Ectodermal cell (in vitro differentiated cells): ENCODE measurements at regions not wholly inside any gene's neighbourhood (a gene's known extent, or its start where the extent isn't known, plus 50 kb on each side); places are given as distances from the start of the nearest gene placed in this dataset.

ENCODE experiments used
- H3K27ac ChIP-seq: 2 replicates; pipeline ENCODE4 v1.7.0; 2013; ENCODE audit warnings: mild to moderate bottlenecking, low read depth, low read length; ENCODE audit not compliant: insufficient read depth, poor library complexity, severe bottlenecking
- H3K27me3 ChIP-seq: 2 replicates; pipeline ENCODE4 v1.7.0; 2013; ENCODE audit warnings: mild to moderate bottlenecking, low read length; ENCODE audit not compliant: insufficient read depth, control insufficient read depth, poor library complexity, severe bottlenecking
- H3K36me3 ChIP-seq: one replicate; pipeline ENCODE4 v1.7.0; 2013; ENCODE audit warnings: low read length; ENCODE audit not compliant: control insufficient read depth, insufficient read depth
- H3K4me1 ChIP-seq: one replicate; pipeline ENCODE4 v1.7.0; 2013; ENCODE audit warnings: low read length; ENCODE audit not compliant: control insufficient read depth, insufficient read depth
- H3K4me3 ChIP-seq: 2 replicates; pipeline ENCODE4 v1.7.0; 2013; ENCODE audit warnings: low read depth, low read length, control low read depth; ENCODE audit not compliant: insufficient read depth
- H3K9me3 ChIP-seq: 2 replicates; pipeline ENCODE4 v1.7.0; 2013; ENCODE audit warnings: mild to moderate bottlenecking, low read length, moderate library complexity; ENCODE audit not compliant: control insufficient read depth
- WGBS, 2 experiments: methylation state at CpG; one replicate each; pipeline ENCODE4 v1.1.7; 2013; ENCODE audit warnings: missing lambda C conversion rate in 2 of 2; 5-methylcytosine and 5-hydroxymethylcytosine counted together

DNA sequence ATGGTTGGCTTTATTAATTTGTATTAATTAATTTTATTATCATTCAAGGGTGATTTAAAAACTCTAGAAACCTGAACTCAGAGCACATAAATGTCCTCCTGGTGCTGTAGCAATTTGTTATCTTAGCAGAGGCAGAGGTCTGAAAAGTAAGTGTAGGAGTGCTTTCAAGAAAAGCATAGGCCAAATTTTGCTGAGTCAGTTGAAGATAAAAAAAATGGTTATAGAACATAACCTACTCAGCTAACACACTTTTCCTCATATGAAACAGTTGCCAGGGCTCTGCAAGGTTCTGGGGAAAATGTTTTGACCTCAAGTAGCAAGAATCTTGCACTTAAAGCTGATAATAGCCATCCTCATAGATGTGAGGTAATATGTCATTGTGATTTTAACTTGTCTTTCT is 53.5 kb upstream of the CHODL start:
- Histone ChIP-seq H3K4me3 (no peak overlapping the region), H3K36me3 (no peaks in the 10 kb centered on the region), H3K9me3 (no peaks in the 10 kb centered on the region), H3K27me3 (no peaks in the 10 kb centered on the region), H3K4me1 (no peaks in the 10 kb centered on the region), H3K27ac (no peak overlapping the region)

DNA sequence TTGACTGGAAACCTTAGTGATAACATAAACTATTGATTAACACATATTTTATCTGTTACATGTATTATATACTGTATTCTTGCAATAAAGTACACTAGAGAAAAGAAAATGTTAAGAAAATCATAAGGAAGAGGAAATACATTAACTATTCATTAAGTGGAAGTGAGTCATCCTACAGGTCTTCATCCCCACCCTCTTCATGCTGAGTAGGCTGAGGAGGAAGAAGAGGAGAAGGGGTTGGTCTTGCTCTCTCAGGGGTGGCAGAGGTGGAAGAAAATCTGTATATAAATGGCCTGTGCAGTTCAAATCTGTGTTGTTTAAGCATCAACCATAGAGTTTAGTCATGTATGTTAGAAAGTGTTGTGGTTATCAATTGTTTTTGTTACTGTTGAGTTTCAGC is 66.1 kb upstream of the CHODL start:
- no peaks in the 10 kb centered on the region for H3K9me3 ChIP-seq
- no peak overlapping the region for H3K4me3 ChIP-seq
- H3K36me3 ChIP-seq, result no peaks in the 10 kb centered on the region
- H3K27ac ChIP-seq, result no peak overlapping the region
- H3K27me3 ChIP-seq, result no peaks in the 10 kb centered on the region
- H3K4me1 ChIP-seq, result no peaks in the 10 kb centered on the region

DNA sequence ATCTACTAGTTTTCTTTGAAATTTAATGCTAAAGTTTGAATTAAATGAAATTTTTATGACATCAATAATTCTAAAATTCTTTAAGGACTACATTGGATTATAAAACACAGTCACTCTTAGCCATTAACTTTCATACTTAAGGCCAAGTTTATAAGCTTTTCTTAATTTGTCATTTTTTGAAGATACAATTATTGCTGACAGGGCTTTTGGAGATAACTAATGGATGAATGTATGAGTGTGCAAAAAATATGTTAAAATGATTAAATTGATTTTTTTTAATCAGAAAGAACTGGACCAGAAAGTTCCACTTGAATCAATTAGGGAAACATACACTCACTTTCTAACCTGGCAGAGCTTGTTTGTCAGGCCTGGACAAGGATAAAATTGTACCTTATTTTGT is 70.3 kb upstream of the CHODL start:
- Histone ChIP-seq H3K27ac (no peak overlapping the region), H3K4me1 (no peaks in the 10 kb centered on the region), H3K4me3 (no peak overlapping the region), H3K9me3 (no peaks in the 10 kb centered on the region), H3K36me3 (no peaks in the 10 kb centered on the region), H3K27me3 (no peaks in the 10 kb centered on the region)

DNA sequence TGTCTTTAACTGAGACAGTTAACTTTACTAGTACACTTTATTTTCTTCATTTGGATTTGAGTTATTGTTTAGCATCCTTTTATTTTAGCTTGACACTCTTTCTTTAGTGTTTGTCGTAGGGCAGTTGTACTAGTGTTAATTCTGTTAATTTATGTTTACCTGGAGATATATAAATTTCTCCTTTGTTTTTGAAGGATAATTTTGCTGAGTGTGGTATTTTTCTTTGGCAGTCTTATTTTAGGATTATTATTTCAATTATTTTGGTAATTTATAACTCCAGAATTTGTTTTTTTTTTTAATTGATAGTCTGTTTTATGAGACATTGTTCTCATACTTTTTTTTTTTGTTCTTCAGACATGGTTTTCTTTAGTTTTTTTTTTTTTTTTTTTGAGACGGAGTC is 73.8 kb upstream of the CHODL start:
- H3K36me3 ChIP-seq, result no peaks in the 10 kb centered on the region
- no peaks in the 10 kb centered on the region for H3K9me3 ChIP-seq
- H3K27ac ChIP-seq, result no peak overlapping the region
- H3K27me3 ChIP-seq, result no peaks in the 10 kb centered on the region
- H3K4me3 ChIP-seq, result no peak overlapping the region
- no peaks in the 10 kb centered on the region for H3K4me1 ChIP-seq
- 92% methylated on average over 1 of the region's 2 CpGs; no CpG with 5 or more reads in 1 of the 2 experiments for WGBS, 2 experiments

DNA sequence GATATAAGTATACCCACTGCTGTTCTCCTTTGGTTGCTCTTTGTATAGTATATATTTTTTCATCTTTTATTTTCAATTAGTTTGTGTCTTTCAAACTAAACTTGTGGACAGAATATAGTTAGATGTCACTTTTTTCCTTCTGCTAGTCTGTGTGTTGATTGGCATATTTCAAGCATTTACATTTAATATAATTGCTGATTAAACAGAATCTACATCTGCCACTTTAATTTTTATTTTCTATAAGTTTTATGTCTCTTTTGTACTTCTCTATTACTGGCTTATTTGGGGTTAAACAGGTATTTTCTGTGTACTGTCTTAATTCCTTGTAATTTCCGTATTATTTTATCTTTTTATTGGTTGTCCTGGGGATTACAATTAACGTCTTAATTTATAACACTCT is 74.4 kb upstream of the CHODL start:
- no peaks in the 10 kb centered on the region for H3K9me3 ChIP-seq
- H3K27ac ChIP-seq, result no peak overlapping the region
- WGBS, 2 experiments, result 100% methylated on average over 1 to 2 of the region's 2 CpGs
- H3K4me1 ChIP-seq, result no peaks in the 10 kb centered on the region
- no peaks in the 10 kb centered on the region for H3K36me3 ChIP-seq
- no peak overlapping the region for H3K4me3 ChIP-seq
- no peaks in the 10 kb centered on the region for H3K27me3 ChIP-seq

DNA sequence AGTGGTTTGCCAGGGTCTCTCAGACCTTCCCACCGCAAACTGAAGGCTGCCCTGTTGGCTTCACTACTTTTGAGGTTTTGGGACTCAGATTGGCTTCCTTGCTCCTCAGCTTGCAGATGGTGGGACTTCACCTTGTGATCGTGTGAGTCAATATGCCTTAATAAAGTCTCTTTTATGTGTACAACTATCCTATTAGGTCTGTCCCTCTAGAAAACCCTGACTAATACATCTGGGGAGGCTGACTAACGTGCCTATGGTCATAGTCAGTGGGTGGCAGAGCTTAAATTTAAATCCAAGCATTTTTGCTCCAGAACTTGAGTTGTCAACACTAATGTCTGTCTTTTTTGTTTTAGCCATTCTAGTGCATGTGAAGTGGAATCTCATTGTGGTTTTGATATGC is 76.5 kb upstream of the CHODL start:
- no peaks in the 10 kb centered on the region for H3K4me1 ChIP-seq
- H3K36me3 ChIP-seq, result no peaks in the 10 kb centered on the region
- H3K27me3 ChIP-seq, result no peaks in the 10 kb centered on the region
- no peak overlapping the region for H3K27ac ChIP-seq
- no peaks in the 10 kb centered on the region for H3K9me3 ChIP-seq
- H3K4me3 ChIP-seq, result no peak overlapping the region
- 93 to 97% methylated on average over 3 of the region's 3 CpGs for WGBS, 2 experiments

DNA sequence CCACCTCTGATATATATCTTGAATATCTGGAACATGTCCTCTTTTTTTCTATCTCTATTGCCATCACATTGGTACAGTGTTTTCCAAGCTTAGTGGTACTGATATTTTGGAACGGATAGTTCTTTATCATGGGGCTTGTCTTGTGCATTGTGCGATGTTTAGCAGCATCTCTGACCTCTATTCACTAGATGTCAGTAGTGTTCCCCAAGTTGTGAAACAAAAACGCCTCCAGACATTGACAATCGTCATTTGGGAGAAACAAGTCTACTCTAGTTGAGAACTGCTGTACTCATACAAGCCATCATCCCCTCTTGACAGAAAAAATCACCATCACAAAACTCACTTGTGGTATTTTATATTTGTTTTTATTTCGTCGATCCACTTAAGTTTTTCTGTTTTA is 79.7 kb upstream of the CHODL start:
- no peak overlapping the region for H3K27ac ChIP-seq
- H3K4me1 ChIP-seq, result no peaks in the 10 kb centered on the region
- H3K36me3 ChIP-seq, result no peaks in the 10 kb centered on the region
- no peaks in the 10 kb centered on the region for H3K9me3 ChIP-seq
- no peaks in the 10 kb centered on the region for H3K27me3 ChIP-seq
- no peak overlapping the region for H3K4me3 ChIP-seq
- 87 to 91% methylated on average over 4 of the region's 6 CpGs for WGBS, 2 experiments

DNA sequence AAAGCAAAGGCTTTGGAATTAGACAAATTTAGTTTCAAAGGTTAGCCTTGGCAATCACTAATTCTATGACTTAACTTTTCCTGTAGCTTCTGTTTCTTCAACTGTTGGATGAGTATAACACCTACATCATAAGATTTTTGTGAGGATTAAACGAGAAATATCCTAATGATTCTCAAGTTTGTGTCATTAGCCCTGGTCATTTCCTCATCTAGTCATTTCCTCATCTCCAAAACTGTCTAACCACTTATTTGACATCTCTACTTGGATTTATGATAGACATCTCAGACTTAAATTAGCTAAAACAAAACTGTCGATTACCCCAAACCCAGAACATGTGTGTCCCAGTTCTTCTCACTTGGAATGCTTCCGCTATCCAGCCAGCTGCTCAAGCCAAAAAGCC is 80.2 kb upstream of the CHODL start:
- H3K4me1 ChIP-seq, result no peaks in the 10 kb centered on the region
- H3K36me3 ChIP-seq, result no peaks in the 10 kb centered on the region
- H3K4me3 ChIP-seq, result no peak overlapping the region
- no peak overlapping the region for H3K27ac ChIP-seq
- no peaks in the 10 kb centered on the region for H3K27me3 ChIP-seq
- no peaks in the 10 kb centered on the region for H3K9me3 ChIP-seq
- whole genome bisulfite sequencing, 2 experiments, result 97% methylated on average over 3 of the region's 3 CpGs

DNA sequence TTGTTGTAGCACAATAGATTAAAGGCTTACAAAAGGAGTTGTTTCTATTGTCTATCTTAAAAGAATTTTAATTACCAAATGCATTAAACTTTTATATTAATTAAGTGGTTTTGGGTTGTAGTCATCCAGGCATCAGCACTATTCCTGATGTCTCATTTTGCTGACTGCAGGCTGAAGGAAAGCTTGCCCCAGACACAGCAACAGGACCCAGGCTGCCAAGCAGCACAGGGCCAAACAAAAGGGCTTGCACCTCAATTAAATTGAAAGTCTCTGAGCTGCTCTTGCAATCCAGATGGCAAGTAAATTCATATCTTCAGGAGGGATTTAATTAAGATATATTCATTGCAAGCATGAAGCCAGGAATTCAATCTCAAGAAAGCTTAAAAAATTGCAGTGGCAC is 80.7 kb upstream of the CHODL start:
- Histone ChIP-seq H3K27ac (no peak overlapping the region), H3K27me3 (no peaks in the 10 kb centered on the region), H3K9me3 (no peaks in the 10 kb centered on the region), H3K36me3 (no peaks in the 10 kb centered on the region), H3K4me1 (no peaks in the 10 kb centered on the region), H3K4me3 (no peak overlapping the region)

DNA sequence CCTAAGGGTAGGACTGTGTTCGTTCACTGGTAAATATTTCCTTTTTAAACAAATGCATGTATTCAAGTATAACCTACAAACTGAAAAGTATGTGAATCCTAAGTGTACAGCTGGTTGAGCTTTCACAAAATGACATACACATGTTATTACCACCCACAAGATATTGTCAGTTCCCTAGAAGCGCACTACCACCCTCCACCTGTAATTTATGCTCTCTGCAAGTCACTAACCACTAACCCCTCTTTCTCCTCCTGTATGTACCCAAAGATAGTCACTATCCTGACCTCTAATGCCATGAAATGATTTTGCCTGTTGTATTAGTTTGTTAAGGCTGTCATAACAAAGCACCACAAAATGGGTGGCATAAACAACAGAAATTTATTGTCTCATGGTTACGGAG is 82.8 kb upstream of the CHODL start:
- H3K27ac ChIP-seq, result no peak overlapping the region
- 94 to 96% methylated on average over 2 to 3 of the region's 3 CpGs for WGBS, 2 experiments
- no peak overlapping the region for H3K4me3 ChIP-seq
- no peaks in the 10 kb centered on the region for H3K4me1 ChIP-seq
- H3K27me3 ChIP-seq, result no peaks in the 10 kb centered on the region
- no peaks in the 10 kb centered on the region for H3K9me3 ChIP-seq
- H3K36me3 ChIP-seq, result no peaks in the 10 kb centered on the region

DNA sequence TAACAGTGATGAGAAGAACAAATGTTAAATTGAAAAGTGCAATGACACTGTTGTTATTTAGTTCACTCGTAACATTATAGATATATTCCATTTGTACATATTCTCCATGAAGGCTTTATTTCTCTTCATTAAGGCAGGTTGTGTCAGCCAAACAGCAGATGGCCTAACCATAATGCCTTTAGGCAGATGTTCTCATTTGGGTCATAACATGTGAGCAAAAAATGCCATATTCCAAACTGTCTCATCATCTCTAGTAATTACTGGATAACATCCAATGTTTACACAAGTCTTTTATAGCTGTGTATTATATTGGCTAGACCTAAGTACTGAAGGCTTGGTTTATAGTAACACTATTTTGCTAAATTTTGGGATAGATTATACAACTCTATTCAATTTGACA is 87.2 kb upstream of the CHODL start:
- 86 to 100% methylated on average over 1 of the region's 1 CpG for WGBS, 2 experiments
- H3K4me3 ChIP-seq, result no peak overlapping the region
- no peaks in the 10 kb centered on the region for H3K27me3 ChIP-seq
- H3K4me1 ChIP-seq, result no peaks in the 10 kb centered on the region
- no peak overlapping the region for H3K27ac ChIP-seq
- no peaks in the 10 kb centered on the region for H3K9me3 ChIP-seq
- no peaks in the 10 kb centered on the region for H3K36me3 ChIP-seq
